Pancreas (tissue), 10 donors: ENCODE measurements at regions not wholly inside any gene's neighbourhood (a gene's known extent, or its start where the extent isn't known, plus 50 kb on each side); places are given as distances from the start of the nearest gene placed in this dataset.

ENCODE experiments used
- ATAC-seq, 4 donors: fragments of 200-7000 bp; cut with Tn5 transposase; one replicate each; pipeline versions ENCODE4 v1.8.0 to v1.9.1; 2020; ENCODE audit warnings: mild to moderate bottlenecking in 4 of 4, moderate library complexity in 4 of 4
- DNase-seq, 6 donors: peaks; one replicate each; pipeline ENCODE4 v3.0.0-alpha.2; 2020
- FAIRE-seq: peaks from 2 replicates; lab custom pipeline; 2012; peaks lifted over from hg19 to GRCh38; lab: Jason Lieb, UNC
- H3K27ac ChIP-seq, 4 donors: fragments of 200-600 bp; sonication (generic); 1 replicate in 3 of 4; 2 replicates in 1 of 4; pipeline versions ENCODE4 v1.5.0 to v1.8.0; 2020
- H3K27me3 ChIP-seq, 4 donors: fragments of 200-600 bp; one replicate each; pipeline ENCODE4 v1.8.0; 2021
- H3K36me3 ChIP-seq, 3 donors: fragments of 200-600 bp; sonication (generic) in 1 of 3; one replicate each; pipeline versions ENCODE4 v1.5.0 to v1.8.0; 2020 to 2021
- H3K4me1 ChIP-seq, 3 donors: fragments of 200-600 bp; one replicate each; pipeline ENCODE4 v1.8.0; 2021
- H3K4me3 ChIP-seq, 4 donors: fragments of 200-600 bp; sonication (generic) in 2 of 4; one replicate each; pipeline versions ENCODE4 v1.5.0 to v1.8.0; 2020 to 2021
- H3K9me3 ChIP-seq, 4 donors: fragments of 200-600 bp; one replicate each; pipeline ENCODE4 v1.8.0; 2021
- WGBS, 2 donors: extraction: QIAGEN DNeasy Blood & Tissue Kit; methylation state at CpG; one replicate each; pipeline ENCODE4 v1.1.7; 2013; 5-methylcytosine and 5-hydroxymethylcytosine counted together
- intact Hi-C, 3 donors: fragments of 100-400 bp; cut with DNase I; formaldehyde crosslinking; loops; one replicate each; pipeline versions ENCODE4 v1.11.1 to v1.14.2; 2022
- TF ChIP-seq, protein P1 (sequence below), 4 donors: fragments of 200-600 bp; sonication (generic) in 3 of 4; IDR thresholded peaks; one replicate each; pipeline versions ENCODE4 v1.5.0 to v1.8.0; 2021; ENCODE audit warnings: antibody characterized with exemption in 4 of 4
- donor health status: healthy with polysubstance abuse.
- donor health status: DM: no; HTN: no; CAD: no; lungs with moderate emphysema.
- donor health status: DM: no; HTN: no; CAD: no.
- donor health status: control.
- donor health status: control.
- donor health status: Bipolar disorder and iron deficiency.
- donor health status: DM: yes; HTN: yes; CAD: no.
- donor health status: DM: no; HTN: no; CAD: no.
- donor health status: DM: no; HTN: no; CAD: no.
- donor health status: DM: yes; HTN: yes; CAD: no.

DNA sequence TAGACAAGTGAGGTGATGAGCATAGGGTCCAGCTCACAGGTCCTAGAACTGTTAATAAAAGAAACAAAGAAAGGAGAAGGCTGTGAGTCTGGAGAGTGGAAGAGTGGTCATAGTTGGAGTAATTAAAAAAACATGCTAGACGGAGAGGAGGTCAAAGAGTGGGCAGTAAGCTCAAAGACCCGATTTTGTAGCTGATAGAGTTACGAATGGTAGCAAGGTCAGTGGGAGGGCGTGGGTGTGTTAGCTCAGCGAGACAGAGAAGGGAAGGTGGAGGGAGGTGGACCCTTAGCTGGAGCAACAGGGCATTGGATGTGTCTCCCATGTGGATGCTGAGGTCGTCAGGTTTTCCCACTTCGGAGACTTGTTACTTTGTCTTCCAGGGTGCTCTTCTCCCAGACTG is 431.7 kb downstream of the CDH26 start:
- Histone ChIP-seq H3K36me3 (no peaks in the 10 kb centered on the region), H3K9me3 (no peaks in the 10 kb centered on the region), H3K4me1 (no peaks in the 10 kb centered on the region), H3K27ac (no peak overlapping the region), H3K27me3 (no peaks in the 10 kb centered on the region), H3K4me3 (no peak overlapping the region)
- ATAC-seq (no peak), FAIRE-seq (no peak), DNase-seq (no peak)
- TF ChIP-seq, protein P1, sequence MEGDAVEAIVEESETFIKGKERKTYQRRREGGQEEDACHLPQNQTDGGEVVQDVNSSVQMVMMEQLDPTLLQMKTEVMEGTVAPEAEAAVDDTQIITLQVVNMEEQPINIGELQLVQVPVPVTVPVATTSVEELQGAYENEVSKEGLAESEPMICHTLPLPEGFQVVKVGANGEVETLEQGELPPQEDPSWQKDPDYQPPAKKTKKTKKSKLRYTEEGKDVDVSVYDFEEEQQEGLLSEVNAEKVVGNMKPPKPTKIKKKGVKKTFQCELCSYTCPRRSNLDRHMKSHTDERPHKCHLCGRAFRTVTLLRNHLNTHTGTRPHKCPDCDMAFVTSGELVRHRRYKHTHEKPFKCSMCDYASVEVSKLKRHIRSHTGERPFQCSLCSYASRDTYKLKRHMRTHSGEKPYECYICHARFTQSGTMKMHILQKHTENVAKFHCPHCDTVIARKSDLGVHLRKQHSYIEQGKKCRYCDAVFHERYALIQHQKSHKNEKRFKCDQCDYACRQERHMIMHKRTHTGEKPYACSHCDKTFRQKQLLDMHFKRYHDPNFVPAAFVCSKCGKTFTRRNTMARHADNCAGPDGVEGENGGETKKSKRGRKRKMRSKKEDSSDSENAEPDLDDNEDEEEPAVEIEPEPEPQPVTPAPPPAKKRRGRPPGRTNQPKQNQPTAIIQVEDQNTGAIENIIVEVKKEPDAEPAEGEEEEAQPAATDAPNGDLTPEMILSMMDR (IDR thresholded peaks at IDR 0.05) = no peak
- intact Hi-C loops = no loop called here
- 32 to 52% methylated on average over 7 of the region's 7 CpGs for WGBS, 2 donors

DNA sequence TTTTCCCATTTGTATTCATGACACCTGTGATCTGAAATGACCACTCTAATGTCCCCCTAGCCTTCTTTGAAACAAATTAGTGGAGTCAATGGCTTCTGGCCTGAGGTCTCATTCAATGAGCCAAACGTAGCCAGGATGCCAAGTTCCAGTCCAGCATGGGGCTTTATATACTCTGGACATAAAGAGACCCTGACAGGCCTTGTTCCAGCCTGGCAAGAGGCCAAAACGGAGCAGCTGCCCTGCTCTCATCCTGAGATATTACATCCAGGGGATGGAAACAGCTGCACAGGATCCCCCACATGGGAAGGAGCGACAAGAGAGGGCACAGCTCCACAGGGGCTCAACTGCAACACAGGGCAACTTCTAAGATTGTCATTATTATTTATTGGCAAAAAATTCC is 437.8 kb downstream of the CDH26 start:
- no peak for DNase-seq

DNA sequence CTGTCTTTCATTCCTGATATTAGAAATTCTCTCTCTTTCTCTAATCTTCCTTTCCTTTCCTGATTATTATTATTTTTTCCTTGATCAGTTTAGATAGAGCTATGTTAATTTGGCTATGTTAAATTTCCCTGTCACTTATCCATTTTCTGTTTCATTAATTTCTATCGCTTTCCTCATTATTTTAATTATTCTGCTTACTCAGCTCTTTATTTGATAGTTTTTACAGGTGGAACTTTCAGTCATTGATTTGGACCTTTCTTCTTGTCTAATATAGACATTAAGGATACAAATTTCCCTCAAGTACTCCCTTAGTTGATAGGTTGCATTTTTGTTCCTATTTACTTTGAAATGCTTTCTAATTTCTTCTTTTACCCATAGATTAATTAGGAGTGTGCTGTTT is 442.3 kb downstream of the CDH26 start:
- TF ChIP-seq, protein P1 (IDR thresholded peaks at IDR 0.05) = no peak
- Histone ChIP-seq H3K36me3 (no peaks in the 10 kb centered on the region), H3K4me1 (no peaks in the 10 kb centered on the region), H3K4me3 (no peak overlapping the region), H3K9me3 (no peaks in the 10 kb centered on the region), H3K27me3 (no peaks in the 10 kb centered on the region), H3K27ac (no peak overlapping the region)
- 68 to 92% methylated on average over 1 of the region's 1 CpG for WGBS, 2 donors
- ATAC-seq (no peak), DNase-seq (no peak), FAIRE-seq (no peak)
- intact Hi-C loops = no loop called here

More for the DNA sequence above, 437.8 kb downstream of the CDH26 start:
- TF ChIP-seq, protein P1 (IDR thresholded peaks at IDR 0.05) = no peak
- Histone ChIP-seq H3K4me1 (no peaks in the 10 kb centered on the region), H3K27ac (no peak overlapping the region), H3K27me3 (no peaks in the 10 kb centered on the region), H3K4me3 (no peak overlapping the region), H3K9me3 (no peaks in the 10 kb centered on the region), H3K36me3 (no peaks in the 10 kb centered on the region)
- intact Hi-C loops = no loop called here
- 23 to 32% methylated on average over 3 of the region's 3 CpGs for WGBS, 2 donors
- FAIRE-seq (no peak), ATAC-seq (no peak)

DNA sequence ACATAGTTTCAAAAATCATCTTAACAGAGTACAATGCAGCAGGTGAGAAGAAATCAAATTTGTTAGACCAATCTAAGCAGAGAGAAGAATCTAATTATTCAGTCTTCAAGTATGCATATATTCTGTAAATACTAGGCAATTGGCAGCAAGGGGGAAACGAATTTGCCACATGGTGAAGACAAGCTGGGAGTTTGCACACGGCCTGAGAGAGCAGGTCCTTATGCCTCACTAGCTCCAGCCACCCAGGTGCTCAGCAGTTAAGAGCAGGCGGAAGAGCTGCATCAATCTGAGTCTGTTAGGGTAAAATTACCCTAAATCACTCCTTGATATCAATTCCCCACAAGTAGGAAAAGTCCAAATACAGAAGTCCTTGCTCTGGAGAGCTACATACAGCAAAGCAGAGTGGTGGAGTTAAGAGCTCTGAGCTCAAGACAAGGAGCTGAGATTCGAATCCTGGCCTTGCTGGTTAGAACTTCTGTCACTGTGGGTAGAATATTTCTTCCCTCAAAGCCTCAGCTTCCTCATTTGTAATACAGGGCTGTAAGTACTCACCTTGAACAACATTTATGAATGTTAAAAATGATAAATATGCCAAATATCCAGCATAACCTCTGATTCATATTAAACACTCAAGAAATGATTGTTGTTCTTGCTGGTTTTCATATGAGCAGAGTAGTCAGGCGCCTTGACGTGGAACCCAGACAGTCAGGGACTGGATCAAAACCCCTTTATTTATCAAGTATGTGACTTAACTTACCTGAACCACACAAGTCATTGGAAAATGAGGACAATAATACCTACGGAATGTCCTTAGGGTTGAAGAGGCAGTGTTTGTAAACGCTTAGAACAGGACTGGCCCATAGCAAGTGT is 444.2 kb downstream of the CDH26 start:
- no peak overlapping the region for H3K27ac ChIP-seq
- TF ChIP-seq, protein P1 (IDR thresholded peaks at IDR 0.05) = no peak
- no peaks in the 10 kb centered on the region for H3K4me1 ChIP-seq
- DNase-seq (no peak), ATAC-seq (no peak), FAIRE-seq (no peak)
- no peak overlapping the region for H3K4me3 ChIP-seq
- H3K27me3 ChIP-seq = no peaks in the 10 kb centered on the region
- intact Hi-C loops = no loop called here
- no peaks in the 10 kb centered on the region for H3K9me3 ChIP-seq
- H3K36me3 ChIP-seq = no peaks in the 10 kb centered on the region
- WGBS, 2 donors = 53 to 72% methylated on average over 8 of the region's 8 CpGs

DNA sequence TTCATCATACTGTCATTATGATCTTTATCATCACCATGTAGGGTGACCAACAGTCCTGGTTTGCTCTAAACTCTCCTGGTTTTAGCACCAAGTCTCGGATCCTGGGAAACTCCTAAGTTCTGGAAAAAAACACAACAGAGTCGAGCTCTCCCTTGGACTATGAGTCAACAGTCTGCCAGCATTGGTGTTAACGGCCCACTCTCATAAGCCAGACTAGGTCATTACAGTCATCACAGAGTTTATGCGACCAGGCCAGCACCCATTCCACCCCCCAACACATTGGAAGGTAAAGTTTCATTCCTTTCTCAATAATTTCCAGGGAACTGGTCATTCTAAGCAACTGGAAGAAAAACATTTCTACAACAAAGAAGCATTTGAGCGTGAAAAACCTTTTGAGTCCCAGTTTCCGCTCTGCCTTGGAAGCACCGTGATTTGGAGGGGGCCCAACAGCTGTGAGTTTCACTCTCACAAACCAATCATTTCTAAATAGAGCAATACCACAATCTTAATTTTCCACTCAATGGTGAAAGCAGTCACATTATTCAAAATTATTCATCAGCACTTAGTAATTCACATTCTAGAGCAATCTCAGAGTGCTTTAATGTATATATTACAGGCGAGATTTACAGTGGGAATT is 445.0 kb downstream of the CDH26 start:
- 57 to 77% methylated on average over 8 of the region's 8 CpGs for WGBS, 2 donors
- FAIRE-seq = no peak

More for the DNA sequence above, 445.0 kb downstream of the CDH26 start:
- no peak overlapping the region for H3K27ac ChIP-seq
- no peaks in the 10 kb centered on the region for H3K27me3 ChIP-seq
- TF ChIP-seq, protein P1 (IDR thresholded peaks at IDR 0.05) = no peak
- DNase-seq = no peak
- no peak overlapping the region for H3K4me3 ChIP-seq
- ATAC-seq = no peak
- intact Hi-C loops = no loop called here
- H3K4me1 ChIP-seq = no peaks in the 10 kb centered on the region
- no peaks in the 10 kb centered on the region for H3K9me3 ChIP-seq
- no peaks in the 10 kb centered on the region for H3K36me3 ChIP-seq
